ENCODE measurements at regions not wholly inside any gene's neighbourhood (a gene's known extent, or its start where the extent isn't known, plus 50 kb on each side); places are given as distances from the start of the nearest gene placed in this dataset.

- DNase-seq = no peak
Measured at GRCh38 chr18:55819448-55819847, 231.5 kb upstream of the TCF4 start.

- DNase-seq = no peak
Measured at GRCh38 chr18:55818284-55818683, 230.3 kb upstream of the TCF4 start.

- DNase-seq = no peak
Measured at GRCh38 chr18:55811925-55812324, 223.9 kb upstream of the TCF4 start.

- DNase-seq = no peak
Measured at GRCh38 chr18:55805666-55806065, 217.7 kb upstream of the TCF4 start.

- DNase-seq = no peak
Measured at GRCh38 chr18:55795101-55795669, 207.2 kb upstream of the TCF4 start.

GRCh38 chr18:55794288-55795052 lies 206.5 kb upstream of the TCF4 start:
- no peak for DNase-seq

- peak; percentile 75 for DNase-seq
Measured at GRCh38 chr18:55790296-55790695, 202.3 kb upstream of the TCF4 start.

GRCh38 chr18:55787536-55788073 lies 199.6 kb upstream of the TCF4 start:
- DNase-seq = no peak

- DNase-seq = no peak
Measured at GRCh38 chr18:55786651-55787272, 198.8 kb upstream of the TCF4 start.

- DNase-seq = no peak
Measured at GRCh38 chr18:55783921-55784320, 195.9 kb upstream of the TCF4 start.

- DNase-seq = no peak
Measured at GRCh38 chr18:55781481-55781957, 193.5 kb upstream of the TCF4 start.

GRCh38 chr18:55780586-55781071 lies 192.6 kb upstream of the TCF4 start:
- no peak for DNase-seq

GRCh38 chr18:55779691-55780585 lies 191.9 kb upstream of the TCF4 start:
- no peak for DNase-seq

GRCh38 chr18:55778788-55779690 lies 191.0 kb upstream of the TCF4 start:
- no peak for DNase-seq

- DNase-seq = no peak
Measured at GRCh38 chr18:55777666-55778304, 189.8 kb upstream of the TCF4 start.

GRCh38 chr18:55775972-55776371 lies 188.0 kb upstream of the TCF4 start:
- no peak for DNase-seq

- DNase-seq = no peak
Measured at GRCh38 chr18:55774505-55774904, 186.5 kb upstream of the TCF4 start.

- peak; percentile 8 for DNase-seq
Measured at GRCh38 chr18:55768255-55768654, 180.3 kb upstream of the TCF4 start.

GRCh38 chr18:55764386-55764785 lies 176.4 kb upstream of the TCF4 start:
- DNase-seq = no peak

GRCh38 chr18:55763805-55764204 lies 175.8 kb upstream of the TCF4 start:
- DNase-seq = no peak

- DNase-seq = peak; percentile 62
Measured at GRCh38 chr18:55763298-55763697, 175.3 kb upstream of the TCF4 start.

Measured in NCI-H226 (cell line).